ENCODE measurements at regions not wholly inside any gene's neighbourhood (a gene's known extent, or its start where the extent isn't known, plus 50 kb on each side); places are given as distances from the start of the nearest gene placed in this dataset.

DNA sequence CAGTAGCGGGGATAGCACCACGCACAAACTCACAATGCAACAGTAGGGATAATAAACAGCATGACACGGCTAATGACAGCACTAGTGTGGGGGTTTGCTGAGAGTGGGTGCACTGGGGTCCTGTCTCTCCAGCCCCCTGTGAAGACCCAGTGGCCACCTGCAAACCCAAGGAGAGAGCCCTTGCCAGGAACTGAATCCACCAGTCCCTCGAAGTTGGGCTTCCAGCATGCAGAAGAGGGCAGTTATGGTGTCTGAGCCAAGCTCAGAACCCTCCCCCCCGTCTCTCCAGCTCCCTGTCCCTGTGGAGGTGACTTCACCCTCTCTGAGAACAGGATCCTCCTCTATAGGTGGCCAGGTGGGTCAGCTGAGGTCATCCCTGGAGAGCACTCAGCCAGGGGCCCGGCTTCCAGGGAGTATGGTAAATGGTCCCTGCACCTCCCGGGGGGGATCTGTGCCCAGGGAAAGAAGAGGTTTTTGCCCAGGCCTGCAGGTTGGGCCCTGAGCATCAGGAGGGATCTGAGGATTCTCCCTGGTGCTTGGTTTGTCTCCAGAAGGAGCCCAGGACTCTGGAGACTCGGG, 86.3 kb upstream of the PRR5 start:
- TF ChIP-seq KDM1A (IDR thresholded peaks at IDR 0.05; ENCODE audit: low read depth) (no peak), POLR2A (IDR thresholded peaks at IDR 0.05; ENCODE audit: low read length) (no peak)
- TF ChIP-seq, protein P1, sequence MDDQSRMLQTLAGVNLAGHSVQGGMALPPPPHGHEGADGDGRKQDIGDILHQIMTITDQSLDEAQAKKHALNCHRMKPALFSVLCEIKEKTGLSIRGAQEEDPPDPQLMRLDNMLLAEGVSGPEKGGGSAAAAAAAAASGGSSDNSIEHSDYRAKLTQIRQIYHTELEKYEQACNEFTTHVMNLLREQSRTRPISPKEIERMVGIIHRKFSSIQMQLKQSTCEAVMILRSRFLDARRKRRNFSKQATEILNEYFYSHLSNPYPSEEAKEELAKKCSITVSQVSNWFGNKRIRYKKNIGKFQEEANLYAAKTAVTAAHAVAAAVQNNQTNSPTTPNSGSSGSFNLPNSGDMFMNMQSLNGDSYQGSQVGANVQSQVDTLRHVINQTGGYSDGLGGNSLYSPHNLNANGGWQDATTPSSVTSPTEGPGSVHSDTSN (IDR thresholded peaks at IDR 0.05), result no peak
- TF ChIP-seq, protein P2, sequence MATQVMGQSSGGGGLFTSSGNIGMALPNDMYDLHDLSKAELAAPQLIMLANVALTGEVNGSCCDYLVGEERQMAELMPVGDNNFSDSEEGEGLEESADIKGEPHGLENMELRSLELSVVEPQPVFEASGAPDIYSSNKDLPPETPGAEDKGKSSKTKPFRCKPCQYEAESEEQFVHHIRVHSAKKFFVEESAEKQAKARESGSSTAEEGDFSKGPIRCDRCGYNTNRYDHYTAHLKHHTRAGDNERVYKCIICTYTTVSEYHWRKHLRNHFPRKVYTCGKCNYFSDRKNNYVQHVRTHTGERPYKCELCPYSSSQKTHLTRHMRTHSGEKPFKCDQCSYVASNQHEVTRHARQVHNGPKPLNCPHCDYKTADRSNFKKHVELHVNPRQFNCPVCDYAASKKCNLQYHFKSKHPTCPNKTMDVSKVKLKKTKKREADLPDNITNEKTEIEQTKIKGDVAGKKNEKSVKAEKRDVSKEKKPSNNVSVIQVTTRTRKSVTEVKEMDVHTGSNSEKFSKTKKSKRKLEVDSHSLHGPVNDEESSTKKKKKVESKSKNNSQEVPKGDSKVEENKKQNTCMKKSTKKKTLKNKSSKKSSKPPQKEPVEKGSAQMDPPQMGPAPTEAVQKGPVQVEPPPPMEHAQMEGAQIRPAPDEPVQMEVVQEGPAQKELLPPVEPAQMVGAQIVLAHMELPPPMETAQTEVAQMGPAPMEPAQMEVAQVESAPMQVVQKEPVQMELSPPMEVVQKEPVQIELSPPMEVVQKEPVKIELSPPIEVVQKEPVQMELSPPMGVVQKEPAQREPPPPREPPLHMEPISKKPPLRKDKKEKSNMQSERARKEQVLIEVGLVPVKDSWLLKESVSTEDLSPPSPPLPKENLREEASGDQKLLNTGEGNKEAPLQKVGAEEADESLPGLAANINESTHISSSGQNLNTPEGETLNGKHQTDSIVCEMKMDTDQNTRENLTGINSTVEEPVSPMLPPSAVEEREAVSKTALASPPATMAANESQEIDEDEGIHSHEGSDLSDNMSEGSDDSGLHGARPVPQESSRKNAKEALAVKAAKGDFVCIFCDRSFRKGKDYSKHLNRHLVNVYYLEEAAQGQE (IDR thresholded peaks at IDR 0.05), result no peak
